WI38 (cell line): ENCODE measurements at regions not wholly inside any gene's neighbourhood (a gene's known extent, or its start where the extent isn't known, plus 50 kb on each side); places are given as distances from the start of the nearest gene placed in this dataset.
"Not testable (repeated sequence)": the region's sequence is repeated elsewhere in the genome, so short reads cannot be mapped to it uniquely, and the experiment has no call there.

Experiments used
- H3K4me3 ChIP-seq: 2 replicates; pipeline ENCODE4 v1.5.1; 2011; ENCODE audit warnings: low read depth, mild to moderate bottlenecking, control low read depth, low read length
- TF ChIP-seq, protein P1 (sequence below): IDR thresholded peaks from 2 replicates; pipeline ENCODE4 v1.5.1; 2012; ENCODE audit warnings: low read depth, mild to moderate bottlenecking, control low read depth, low read length

- TF ChIP-seq, protein P1, sequence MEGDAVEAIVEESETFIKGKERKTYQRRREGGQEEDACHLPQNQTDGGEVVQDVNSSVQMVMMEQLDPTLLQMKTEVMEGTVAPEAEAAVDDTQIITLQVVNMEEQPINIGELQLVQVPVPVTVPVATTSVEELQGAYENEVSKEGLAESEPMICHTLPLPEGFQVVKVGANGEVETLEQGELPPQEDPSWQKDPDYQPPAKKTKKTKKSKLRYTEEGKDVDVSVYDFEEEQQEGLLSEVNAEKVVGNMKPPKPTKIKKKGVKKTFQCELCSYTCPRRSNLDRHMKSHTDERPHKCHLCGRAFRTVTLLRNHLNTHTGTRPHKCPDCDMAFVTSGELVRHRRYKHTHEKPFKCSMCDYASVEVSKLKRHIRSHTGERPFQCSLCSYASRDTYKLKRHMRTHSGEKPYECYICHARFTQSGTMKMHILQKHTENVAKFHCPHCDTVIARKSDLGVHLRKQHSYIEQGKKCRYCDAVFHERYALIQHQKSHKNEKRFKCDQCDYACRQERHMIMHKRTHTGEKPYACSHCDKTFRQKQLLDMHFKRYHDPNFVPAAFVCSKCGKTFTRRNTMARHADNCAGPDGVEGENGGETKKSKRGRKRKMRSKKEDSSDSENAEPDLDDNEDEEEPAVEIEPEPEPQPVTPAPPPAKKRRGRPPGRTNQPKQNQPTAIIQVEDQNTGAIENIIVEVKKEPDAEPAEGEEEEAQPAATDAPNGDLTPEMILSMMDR = no peak
- no peak overlapping the region for H3K4me3 ChIP-seq
These were observed 1003.7 kb upstream of the GYPC start for GRCh38 chr2:125652280-125652679.

DNA sequence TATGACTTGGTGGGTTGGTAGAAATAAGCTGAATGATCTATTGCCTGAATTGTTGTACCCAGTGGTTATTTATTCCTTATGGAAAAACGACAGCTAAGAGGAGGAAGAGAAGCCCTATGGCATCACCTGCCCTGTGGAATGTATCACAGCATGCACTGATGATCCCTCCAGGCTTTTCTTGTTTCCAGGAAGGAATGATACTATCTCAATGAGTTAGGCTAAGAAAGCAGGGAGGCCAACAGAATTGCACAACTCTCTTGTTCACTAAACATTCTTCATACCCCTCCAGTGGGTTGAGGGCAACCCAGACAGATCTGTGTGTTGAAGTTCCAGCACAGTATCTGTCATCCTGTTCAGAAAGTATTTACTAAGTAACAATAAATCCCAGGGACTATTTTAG lies 1001.7 kb upstream of the GYPC start:
- TF ChIP-seq, protein P1 = no peak
- H3K4me3 ChIP-seq = no peak overlapping the region

DNA sequence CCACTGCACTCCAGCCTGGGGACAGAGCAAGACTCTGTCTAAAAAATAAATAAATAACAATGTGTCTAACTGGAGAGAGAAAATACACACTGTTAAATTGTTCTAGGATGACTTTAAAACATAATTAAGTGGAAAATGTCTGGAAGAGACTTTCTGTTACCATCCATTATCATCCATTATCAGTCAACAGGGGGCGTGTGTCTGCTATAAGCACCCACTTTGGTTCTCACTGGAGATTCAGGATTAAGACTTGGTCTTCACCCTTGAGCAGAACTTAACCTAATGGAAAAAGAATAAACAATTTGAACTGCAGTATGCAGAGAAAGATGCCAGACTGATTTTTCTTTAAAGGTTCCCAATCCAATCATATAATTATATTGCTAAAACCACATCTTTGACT lies 999.8 kb upstream of the GYPC start:
- H3K4me3 ChIP-seq = no peak overlapping the region
- TF ChIP-seq, protein P1 = no peak

GRCh38 chr2:125658583-125658982 lies 997.4 kb upstream of the GYPC start:
- TF ChIP-seq, protein P1 = no peak

DNA sequence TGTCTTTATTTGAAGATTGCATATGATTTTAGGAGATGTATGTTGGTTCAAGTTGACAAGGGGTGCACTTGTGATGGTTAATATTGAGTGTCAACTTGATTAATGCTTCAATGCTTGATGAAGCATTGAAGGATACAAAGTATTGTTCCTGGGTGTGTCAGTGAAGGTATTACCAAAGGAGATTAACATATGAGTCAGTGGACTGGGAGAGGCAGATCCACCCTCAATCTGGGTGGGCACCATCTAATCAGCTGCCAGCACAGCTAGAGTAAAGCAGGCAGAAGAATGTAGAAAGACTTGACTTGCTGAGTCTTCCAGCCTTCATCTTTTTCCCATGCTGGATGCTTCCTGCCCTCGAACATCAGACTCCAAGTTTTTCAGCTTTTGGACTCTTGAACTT lies 995.6 kb upstream of the GYPC start:
- not testable (repeated sequence) for H3K4me3 ChIP-seq

More at GRCh38 chr2:125658583-125658982, 997.4 kb upstream of the GYPC start:
- H3K4me3 ChIP-seq = no peak overlapping the region

- no peak overlapping the region for H3K4me3 ChIP-seq
- TF ChIP-seq, protein P1 = no peak
These were observed 988.3 kb upstream of the GYPC start for GRCh38 chr2:125667630-125668029.

GRCh38 chr2:125679903-125680302 lies 976.1 kb upstream of the GYPC start:
- H3K4me3 ChIP-seq = no peak overlapping the region
- TF ChIP-seq, protein P1 = no peak

GRCh38 chr2:125680809-125681208 lies 975.1 kb upstream of the GYPC start:
- H3K4me3 ChIP-seq = no peak overlapping the region
- TF ChIP-seq, protein P1 = no peak
